ENCODE measurements at regions not wholly inside any gene's neighbourhood (a gene's known extent, or its start where the extent isn't known, plus 50 kb on each side); places are given as distances from the start of the nearest gene placed in this dataset.

- H3K4me3 Mint-ChIP-seq, result no peak overlapping the region
- no peaks in the 10 kb centered on the region for H3F3A ChIP-seq (replicated peaks; ENCODE audit: low read depth)
- no peaks in the 10 kb centered on the region for H3K79me2 ChIP-seq (replicated peaks; ENCODE audit: insufficient read depth)
- H3K27ac ChIP-seq (ENCODE audit: low read depth), result no peak overlapping the region
- no peak overlapping the region for H2AFZ ChIP-seq
- no peaks in the 10 kb centered on the region for H3K27me3 ChIP-seq (ENCODE audit: insufficient read depth)
- H3K9me2 ChIP-seq (ENCODE audit: insufficient read depth), result no peaks in the 10 kb centered on the region
- no peaks in the 10 kb centered on the region for H3K9me3 Mint-ChIP-seq
- H3K36me3 ChIP-seq (ENCODE audit: insufficient read depth), result no peaks in the 10 kb centered on the region
- DNase-seq (ENCODE audit: low spot score), result no peak
- ATAC-seq, result no peak
- no peak overlapping the region for H3K4me2 ChIP-seq
- no peaks in the 10 kb centered on the region for H3K36me3 Mint-ChIP-seq (ENCODE audit: low read depth)
- no peak for TF ChIP-seq POLR2AphosphoS5 (IDR thresholded peaks at IDR 0.05; ENCODE audit: low read depth)
- no peak for TF ChIP-seq REST (IDR thresholded peaks at IDR 0.05; ENCODE audit: unreplicated experiment)
- no peak for TF ChIP-seq ZNF114 (CRISPR knock-in tag; IDR thresholded peaks at IDR 0.05)
- TF ChIP-seq EZH2 (IDR thresholded peaks at IDR 0.05; ENCODE audit: low read depth, unreplicated experiment), result no peak
- TF ChIP-seq STAT1 (IDR thresholded peaks at IDR 0.05; ENCODE audit: unreplicated experiment), result no peak
- no peak for TF ChIP-seq CTCF (conservative IDR thresholded peaks at IDR 0.05; ENCODE audit: low read depth in 2 of 2)
- TF ChIP-seq ZNF462 (CRISPR knock-in tag; IDR thresholded peaks at IDR 0.05), result no peak
- TF ChIP-seq JUNB (IDR thresholded peaks at IDR 0.05; ENCODE audit: unreplicated experiment), result no peak
- TF ChIP-seq EZH2phosphoT487 (IDR thresholded peaks at IDR 0.05; ENCODE audit: unreplicated experiment), result no peak
- no peak for TF ChIP-seq NANOG (IDR thresholded peaks at IDR 0.05; ENCODE audit: borderline replicate concordance)
- TF ChIP-seq ZNF331 (CRISPR knock-in tag; IDR thresholded peaks at IDR 0.05; ENCODE audit: low read depth), result no peak
- TF ChIP-seq CREB1 (CRISPR knock-in tag; IDR thresholded peaks at IDR 0.05; ENCODE audit: low read depth), result no peak
- TF ChIP-seq ETS1 (IDR thresholded peaks at IDR 0.05), result no peak
- H3K27ac Mint-ChIP-seq, result no peak overlapping the region
- no peaks in the 10 kb centered on the region for H3K27me3 Mint-ChIP-seq (ENCODE audit: insufficient read depth, low read depth, poor library complexity)
- H3K4me1 ChIP-seq (ENCODE audit: insufficient read depth), result peaks cover 24% of the 10 kb centered on the region
- no peaks in the 10 kb centered on the region for H4K20me1 ChIP-seq (replicated peaks; ENCODE audit: insufficient read depth)
- peaks cover 36% of the 10 kb centered on the region for H3K4me1 Mint-ChIP-seq
- no peak overlapping the region for H3K4me3 ChIP-seq
These were observed 494.7 kb upstream of the PFKP start for GRCh38 chr10:2572611-2573010.
